NOMO-1 treated with dmso at 0.1 percent for 144 hours (cell line): ENCODE measurements at regions not wholly inside any gene's neighbourhood (a gene's known extent, or its start where the extent isn't known, plus 50 kb on each side); places are given as distances from the start of the nearest gene placed in this dataset.

Experiments
- DNase-seq: peaks from one replicate; lab custom pipeline; 2025; ENCODE audit not compliant: unreplicated experiment; lab: John Stamatoyannopoulos, UW

DNA sequence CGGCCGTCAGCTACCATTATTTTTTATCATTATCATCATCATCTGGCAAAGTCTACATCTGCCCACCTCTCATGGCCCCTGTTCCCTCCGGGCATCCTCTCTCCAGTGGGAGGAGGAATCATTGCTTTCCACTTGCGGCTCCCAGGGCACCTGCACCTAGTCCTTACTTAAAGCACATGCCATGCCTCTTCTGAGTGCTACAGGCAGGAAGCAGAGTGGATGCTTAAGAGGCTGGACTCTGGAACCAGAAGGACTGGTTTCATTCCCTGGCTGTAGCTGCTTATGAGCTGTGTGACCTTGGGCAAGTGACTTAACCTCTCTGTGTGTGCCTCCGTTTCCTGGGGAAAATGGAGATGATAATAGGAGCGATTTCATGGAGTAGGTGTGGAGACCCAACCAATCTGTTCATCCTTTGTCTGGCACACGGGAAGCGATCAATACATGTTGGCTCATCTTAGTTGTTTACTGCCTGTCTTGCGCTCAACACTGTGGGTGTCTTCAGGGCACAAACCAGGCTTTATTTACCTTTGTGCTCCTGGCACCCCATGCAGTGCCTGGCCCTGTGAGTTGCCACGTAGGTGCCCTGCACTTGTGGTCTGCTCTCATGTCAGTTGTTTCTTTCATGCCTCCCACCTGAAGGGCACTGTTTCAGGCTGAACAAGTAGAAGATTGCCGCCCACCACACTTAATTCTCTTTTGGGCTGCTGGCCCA lies 317.0 kb upstream of the SULF2 start:
- DNase-seq: no peak

DNA sequence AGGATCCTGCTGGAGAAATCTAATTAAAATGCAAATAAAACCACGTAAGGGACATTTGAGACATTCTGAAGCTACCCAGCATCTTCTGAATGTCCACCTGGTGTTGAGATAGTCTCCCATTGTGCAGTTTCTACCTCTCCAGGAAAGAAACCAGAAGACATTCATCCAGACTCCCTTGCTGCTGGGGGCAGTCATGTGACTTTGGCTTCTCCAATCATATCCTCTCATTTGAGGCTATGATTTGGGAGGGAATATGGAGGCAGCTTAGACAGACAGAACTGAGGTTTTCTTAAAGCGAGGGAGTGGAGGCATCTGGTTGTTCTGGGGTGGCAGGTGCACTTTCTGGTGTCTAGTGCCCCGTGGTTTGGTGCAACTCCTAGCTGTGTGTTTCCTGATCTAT lies 315.2 kb upstream of the SULF2 start:
- no peak for DNase-seq

DNA sequence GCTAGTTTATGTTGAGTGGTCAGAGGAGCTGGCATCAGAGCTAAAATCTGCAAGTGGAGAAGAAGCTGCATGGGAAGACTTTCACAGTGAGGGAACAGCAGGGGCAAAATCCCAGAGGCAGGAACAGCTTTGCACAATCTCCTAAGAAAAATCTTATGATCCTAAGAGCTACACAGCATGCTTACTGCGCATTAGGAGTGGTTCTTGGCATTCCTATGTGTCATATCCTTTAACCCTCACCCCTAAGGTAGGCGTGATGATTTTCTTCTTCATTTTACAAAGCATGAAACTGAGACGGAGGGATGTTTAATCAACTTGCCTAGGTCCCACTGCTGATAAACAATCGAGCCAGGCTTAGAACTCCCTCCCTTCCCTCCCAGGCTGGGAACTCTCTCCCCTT lies 313.6 kb upstream of the SULF2 start:
- DNase-seq: no peak

DNA sequence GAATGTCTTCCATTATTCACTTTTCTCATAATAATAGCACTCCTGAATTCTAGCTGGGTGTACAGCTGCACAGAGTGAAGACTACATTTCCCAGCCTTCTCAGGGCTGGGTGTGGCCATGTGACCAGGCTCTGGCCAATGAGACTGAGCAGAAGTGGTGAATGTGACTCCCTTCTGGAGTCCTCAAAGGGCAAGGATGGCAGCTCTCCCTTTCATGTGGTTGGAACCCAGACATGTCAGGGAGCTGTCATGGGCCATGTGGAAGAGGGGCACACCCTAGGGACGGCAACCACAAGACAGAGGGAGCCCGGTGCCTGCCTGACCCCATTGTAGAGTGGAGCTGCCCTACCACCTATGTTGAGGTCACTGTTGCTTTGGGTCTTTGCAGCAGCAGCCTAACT lies 312.8 kb upstream of the SULF2 start:
- DNase-seq: no peak

DNA sequence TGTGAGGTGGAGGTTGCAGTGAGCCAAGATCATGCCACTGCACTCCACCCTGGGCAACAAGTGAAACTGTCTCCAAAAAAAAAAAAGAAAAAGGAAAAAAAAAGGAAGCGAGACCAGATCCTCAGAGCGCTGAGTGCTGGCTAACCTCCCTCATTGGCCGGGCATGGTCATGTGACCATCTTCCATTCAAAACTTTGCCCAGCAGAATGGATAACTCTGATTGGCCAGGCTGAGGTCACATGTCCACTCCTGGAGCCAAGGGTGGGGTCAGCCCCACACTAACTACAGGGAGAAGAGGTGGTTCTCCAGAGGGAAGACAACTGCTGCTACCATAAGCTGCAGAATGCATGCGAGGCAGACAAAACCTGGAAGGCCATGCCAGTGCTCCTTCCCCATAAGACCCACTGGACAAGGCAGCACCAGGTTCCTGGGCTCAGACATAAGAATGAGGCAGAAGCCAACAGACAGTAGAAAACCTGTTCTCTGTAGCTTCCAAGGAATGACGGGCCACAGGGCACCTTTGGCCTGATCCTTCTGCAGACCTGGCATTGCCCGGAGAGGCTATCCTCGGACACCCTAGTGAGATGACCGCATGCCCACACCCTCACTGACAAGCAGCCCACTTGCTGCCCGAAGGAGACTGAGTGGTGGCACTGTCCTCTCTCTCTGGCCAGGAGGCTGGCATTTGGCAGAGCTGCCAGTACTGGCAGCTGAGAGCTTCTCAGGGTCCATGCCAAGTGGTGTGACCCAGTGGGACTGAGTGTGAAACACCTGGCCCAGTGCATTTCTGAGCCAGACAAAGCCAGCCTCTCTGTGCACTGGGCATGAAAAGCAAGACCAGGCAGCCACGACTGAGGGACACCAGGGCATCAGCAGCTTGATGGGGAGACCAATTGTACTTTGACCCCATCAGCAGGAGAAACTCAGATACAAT lies 311.9 kb upstream of the SULF2 start:
- DNase-seq: peak; percentile 25

DNA sequence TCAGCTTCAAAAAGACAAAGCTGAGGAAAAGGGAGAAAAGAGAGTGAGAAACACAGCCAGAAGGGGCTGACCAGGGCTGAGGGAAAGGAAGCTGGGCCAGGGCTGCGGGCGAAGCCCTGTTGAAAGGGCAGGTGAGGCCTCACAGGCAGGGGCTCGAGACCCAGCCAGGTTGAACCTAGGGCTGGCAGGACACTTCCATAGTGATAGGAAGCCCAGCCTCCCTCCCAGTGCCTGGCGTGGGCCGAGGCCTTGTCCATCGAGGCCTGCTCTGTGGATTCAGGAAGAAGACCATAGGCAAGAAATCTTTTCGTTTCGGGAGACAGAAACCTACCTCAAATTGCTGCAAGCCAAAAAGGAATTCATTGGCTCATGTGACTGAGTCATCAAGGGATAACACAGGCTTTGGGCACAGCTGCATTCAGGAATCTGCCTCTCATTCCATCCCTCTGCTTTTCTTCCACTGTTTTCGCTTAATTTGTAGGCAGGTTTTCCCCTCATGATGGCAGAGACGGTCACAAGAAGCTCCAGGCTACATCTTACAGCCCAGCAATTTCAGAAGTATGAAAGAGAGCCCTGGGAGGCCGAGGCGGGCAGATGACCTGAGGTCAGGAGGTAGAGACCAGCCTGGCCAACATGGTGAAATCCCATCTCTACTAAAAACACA lies 311.1 kb upstream of the SULF2 start:
- no peak for DNase-seq

DNA sequence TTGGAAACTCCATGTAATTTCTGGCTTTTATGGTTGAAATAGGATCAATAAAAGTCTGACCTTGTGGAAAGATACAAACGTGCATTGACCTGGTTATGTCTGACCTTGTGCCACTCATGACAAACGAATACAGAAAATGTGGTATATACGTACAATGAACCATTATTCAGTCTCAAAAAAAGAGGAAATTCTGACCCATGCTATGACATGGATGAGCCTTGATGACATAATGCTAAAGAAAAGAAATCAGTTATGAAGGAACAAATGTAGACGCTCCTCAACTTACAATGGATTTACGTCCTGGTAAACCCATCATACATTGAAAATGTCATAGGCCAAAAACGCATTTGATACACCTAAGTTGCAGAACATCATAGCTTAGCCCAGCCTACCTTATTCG lies 309.7 kb upstream of the SULF2 start:
- no peak for DNase-seq

DNA sequence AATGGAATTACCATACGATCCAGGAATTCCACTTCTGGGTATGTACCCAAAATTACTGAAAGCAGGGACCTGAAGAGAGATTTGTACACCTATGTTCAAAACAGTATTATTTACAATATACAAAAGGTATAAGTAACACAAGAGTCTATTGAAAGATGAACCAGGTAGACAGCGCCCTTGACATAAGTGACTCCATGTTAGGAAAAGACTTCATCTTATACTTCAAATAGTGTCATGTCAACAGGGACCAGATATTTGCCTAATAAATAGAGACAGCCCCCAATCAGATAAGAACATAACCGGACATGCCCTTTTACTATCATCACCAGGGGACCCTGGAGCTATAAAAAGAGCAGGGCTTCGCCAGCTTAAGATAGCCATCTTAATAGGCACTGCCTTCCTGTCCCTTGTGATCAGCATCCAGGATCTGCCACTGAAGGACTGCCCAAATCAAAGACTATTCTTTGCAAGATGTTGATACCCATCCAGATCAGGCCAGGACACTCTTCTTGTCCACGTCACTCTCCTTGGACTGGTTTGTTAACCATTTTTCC lies 309.0 kb upstream of the SULF2 start:
- no peak for DNase-seq

DNA sequence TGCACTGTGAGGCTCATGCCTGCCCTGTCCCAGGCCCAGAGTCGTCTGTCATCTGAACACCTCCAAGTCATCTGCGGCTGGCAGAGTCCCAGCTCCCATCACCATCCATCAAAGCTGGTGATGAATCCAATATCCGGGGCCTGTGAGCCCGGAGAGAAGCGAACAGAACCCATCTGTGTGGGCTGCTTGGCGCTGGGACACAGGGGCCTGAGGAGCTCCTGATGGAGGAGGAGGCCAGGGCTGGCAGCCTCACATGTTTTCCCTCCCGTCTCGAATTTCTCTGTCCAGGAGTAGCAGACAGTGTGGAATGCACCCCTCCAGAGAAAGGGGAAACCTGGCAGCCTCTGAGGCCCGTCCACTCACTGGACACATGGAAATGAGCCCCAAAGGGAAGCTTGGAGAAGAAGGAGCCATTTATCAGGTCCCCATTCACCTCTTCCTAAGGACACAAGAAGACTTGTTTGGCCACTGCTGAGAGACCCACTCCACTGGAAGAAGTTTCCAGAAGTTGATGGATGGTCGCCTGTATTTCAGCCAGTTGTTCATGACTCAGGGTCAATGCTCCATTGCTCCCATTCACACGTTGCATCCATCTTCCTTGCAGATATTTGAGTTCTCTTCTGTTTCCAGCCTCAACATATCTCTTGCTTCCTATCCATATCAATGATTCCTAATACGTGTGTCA lies 307.5 kb upstream of the SULF2 start:
- DNase-seq: no peak

DNA sequence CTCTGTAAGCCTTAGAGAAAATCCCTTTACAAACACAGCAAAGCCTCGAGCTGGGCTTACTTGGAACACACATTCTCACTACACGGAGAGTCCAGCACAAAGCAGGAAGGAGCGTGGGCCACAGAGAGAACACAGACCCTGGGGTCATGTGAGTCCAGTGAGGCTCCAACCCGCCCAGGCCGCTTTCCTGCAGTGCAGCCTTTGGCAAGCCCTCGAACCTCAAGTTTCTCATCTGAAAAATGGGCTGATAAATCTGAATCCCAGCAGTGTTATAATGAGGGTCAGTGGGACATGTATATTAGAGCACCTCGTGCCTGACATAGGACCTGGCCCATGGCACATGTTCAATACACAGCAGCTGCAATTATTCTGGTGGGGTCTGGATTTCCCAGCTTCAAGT lies 305.5 kb upstream of the SULF2 start:
- DNase-seq: no peak

DNA sequence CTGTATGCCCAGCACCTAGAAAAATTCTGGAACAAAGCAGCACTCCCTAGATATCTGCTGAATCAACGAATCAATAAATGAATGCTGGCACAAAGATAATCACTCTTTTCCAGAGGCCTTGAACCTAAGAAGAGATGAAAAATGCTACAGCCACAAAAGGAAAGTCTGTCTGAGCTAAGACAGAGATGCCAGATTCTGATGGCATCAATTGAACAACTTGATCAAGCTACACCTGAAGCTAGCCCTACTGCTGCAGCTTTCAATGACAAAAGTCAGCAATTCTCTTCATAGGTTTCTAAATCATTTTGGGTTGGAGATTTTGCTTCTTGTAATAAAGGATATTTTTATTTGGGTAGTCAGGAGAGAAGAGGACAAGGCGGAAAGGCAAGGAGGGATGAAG lies 305.0 kb upstream of the SULF2 start:
- no peak for DNase-seq

DNA sequence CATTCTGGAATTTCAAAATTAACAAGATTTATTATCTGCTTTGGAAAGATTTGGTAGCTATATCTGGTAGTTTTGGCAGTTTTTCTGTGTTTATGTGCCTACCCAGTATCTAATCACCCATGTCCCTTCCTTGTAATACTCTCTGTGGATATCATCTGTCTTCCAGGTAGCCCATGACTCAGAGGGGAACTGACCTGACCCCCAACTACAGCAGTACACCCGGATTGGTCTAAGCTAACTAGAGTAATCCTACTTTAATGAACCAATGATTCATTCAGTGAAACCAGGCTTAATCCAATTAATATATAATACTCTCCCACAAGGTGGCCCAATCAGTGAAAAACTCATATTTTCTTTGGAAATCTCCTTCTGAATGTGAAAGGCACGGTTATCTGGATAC lies 295.3 kb upstream of the SULF2 start:
- no peak for DNase-seq

DNA sequence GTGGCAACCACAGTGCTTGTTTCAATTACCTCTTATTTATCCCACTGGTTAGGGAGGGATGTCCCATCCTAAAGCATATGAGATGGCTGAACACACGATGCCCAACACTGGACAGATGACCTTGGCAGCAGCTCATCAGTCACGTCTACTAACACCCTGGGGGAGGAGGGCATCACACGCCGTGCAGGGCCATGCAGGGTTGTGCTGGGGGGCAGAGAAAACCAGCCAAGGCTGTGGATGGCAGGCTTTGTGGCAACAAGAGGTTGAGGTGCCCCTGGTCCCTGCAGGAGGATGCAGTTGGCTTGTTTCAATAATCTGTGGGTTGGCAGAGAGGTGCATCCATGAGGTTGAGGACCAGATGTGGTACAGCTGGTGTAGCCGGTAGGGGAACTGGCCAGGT lies 293.7 kb upstream of the SULF2 start:
- no peak for DNase-seq

DNA sequence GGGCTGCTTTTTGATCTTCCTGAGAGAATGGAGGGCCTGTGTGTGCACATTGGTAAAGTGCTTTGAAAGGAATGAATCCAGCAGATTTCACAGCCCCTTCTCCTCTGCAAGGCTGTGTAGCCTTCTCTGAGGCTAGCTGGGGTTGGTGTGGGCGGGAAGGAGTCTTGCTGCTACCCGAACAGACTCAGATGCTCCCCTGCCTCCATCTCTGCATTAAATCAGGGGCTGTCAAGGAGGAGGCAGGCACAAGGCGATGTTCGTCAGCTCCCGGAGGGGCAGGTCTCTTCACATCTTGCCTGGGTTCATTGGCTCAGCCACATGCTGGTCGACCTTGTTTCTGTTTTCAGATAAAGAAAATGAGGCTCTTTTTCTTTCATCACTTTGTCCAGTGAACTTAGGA lies 291.5 kb upstream of the SULF2 start:
- no peak for DNase-seq

DNA sequence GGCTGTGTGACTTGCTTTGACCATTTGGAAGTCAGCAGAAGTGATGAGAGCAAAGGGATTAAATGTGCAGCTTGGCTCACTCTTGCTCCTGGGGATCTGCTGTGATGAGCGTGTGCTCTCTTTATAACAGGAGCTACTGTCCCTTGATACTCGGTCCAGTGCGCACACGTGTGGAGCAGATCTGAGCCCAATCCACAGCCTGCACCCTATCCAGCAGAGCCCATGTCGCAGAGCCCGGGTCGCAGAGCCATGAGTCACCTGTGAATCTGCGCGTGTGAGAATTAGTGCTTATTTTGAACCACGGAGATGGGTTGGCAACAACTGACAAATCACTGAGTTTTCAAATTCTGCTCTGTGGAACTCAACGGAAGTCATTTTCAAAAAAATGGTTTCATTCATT lies 291.0 kb upstream of the SULF2 start:
- no peak for DNase-seq

DNA sequence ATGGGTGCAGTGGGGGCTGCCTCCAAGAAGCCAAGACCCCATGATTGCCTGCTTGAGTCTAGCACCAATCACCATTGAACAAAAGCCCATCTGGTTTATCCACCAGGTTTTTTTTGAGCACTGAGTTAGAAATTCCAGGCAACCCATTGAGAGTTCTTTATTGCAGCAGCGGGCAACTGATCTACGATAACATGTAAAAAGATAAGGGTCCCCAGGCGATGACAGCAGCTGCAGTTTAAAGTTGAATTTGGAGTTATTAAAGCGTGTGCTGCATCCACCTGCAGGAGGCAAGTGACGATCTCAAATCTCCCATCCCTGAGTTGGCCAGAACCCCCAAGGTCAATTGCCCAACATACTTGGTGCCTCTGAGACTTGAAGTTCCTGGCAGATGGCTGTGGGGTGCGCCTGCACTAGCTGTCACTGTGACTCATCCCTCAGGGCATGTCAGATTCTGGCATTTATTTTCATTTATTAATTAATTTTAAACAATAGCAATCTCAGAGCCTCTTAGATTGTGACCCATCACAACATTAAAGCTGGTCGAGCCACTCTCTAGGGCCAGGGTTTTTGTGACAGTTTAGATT lies 290.4 kb upstream of the SULF2 start:
- no peak for DNase-seq

DNA sequence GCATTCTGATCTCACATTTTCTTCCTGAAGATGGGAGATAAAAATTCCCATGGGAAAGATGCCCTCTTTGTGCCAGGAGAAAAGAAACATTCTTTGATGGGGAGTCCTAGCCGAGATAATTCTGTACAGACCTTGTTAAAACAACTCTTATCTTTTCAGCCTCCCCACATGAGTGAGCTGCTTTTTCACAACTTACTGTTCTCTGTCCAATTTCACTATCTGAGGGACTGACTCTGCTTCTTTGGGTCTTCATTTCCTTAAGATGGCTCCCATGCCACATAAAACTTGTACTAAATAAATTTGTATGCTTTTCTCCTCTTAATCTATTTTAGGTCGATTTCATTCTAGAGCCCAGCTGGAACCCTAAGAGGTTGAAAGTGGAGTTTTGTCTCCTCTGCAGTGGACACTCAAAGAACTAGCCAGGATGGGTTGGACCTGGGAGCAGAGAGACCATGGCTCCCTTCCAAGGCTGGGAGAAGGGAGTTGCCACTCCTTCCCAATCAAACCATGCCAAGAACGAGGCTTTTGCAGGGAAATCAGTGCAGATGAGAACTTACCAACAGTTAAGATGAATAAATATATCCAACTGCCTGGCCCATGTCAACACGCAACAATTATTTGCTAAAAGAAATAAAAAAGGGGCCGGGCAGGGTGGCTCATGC lies 285.8 kb upstream of the SULF2 start:
- DNase-seq: no peak

DNA sequence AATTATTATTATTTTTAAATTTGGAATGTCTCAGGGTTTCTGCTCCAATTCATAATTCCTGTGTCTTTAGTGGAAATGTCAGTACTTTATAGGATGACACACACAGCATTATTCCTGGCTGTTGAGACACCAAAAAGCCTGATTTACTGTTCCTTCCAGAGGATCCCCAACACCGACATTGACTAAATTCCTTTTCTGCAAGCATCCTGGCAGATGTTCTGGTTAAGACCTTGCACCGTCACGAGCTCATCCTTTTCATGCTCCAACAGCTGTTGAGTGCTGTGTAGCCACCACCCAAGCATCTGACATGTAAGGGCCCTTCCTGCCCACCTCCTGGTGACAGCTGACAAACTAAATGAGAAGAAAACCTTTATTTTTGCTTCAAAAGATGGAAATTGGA lies 284.3 kb upstream of the SULF2 start:
- DNase-seq: no peak

DNA sequence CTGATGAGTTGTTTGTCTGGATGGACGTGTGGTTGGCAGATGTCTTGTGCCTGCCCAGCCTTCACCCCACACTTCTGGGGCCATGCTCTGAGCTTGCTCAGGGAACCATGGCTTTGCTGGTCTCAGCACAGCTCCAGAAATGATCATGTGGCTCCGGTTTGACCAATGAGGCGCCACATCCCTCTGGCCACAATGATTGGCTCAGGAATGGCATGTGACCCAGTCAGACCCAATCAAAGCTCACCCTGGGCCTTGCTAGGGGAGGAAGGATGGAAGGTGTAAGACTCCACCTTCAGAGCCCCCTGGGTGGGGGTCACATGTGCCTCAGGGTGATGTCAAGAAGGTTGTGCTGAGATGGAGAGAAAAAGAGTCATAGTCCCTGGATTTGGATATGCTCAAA lies 281.6 kb upstream of the SULF2 start:
- DNase-seq: no peak

DNA sequence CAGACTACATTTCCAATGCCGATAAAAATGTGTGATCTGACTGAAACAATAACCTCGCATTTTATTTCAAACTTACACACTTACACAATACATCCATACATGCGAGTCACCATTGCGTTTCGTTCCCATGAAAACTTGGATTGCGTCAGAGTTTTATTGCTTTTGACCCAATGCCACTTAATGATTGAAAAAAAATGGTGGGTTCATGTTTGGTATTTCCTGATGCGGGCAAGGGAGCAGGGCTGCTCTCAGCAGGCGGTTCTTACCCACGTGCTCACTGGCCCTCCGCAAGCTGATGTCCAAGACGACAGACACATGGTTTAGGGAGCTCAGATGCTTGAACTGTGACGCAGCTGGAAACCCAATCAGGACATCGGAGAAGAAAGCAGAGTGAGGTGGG lies 281.0 kb upstream of the SULF2 start:
- no peak for DNase-seq
